ENCODE measurements at regions not wholly inside any gene's neighbourhood (a gene's known extent, or its start where the extent isn't known, plus 50 kb on each side); places are given as distances from the start of the nearest gene placed in this dataset.

- Histone ChIP-seq H3F3A (ENCODE audit: low read length, unreplicated experiment) (no peaks in the 10 kb centered on the region), H3K36me3 (ENCODE audit: low read depth, low read length) (no peaks in the 10 kb centered on the region), H3K27me3 (ENCODE audit: low read length) (no peaks in the 10 kb centered on the region), H3K27ac (ENCODE audit: low read length) (no peak overlapping the region), H3K9me3 (ENCODE audit: low read length) (no peaks in the 10 kb centered on the region), H2AFZ (ENCODE audit: low read length) (no peak overlapping the region), H3K9ac (ENCODE audit: low read length) (no peak overlapping the region), H3K4me3 (ENCODE audit: low read length) (no peak overlapping the region), H3K79me2 (ENCODE audit: low read length) (no peaks in the 10 kb centered on the region), H4K20me1 (ENCODE audit: low read length) (no peaks in the 10 kb centered on the region), H3K9me2 (replicated peaks; ENCODE audit: low read length) (no peaks in the 10 kb centered on the region), H3K4me2 (ENCODE audit: low read length) (no peak overlapping the region), H3K4me1 (ENCODE audit: insufficient read depth, low read length) (no peaks in the 10 kb centered on the region)
- intact Hi-C loops (cut with micrococcal nuclease), result no loop called here
- POLR2A ChIA-PET (ENCODE audit: unreplicated experiment), result no interaction called here
- DNase-seq (peak; percentile 40), ATAC-seq (no peak)
- CTCF ChIA-PET, result no interaction called here
- no TSS peak for BruUV-seq (replicated peaks)
- TF ChIP-seq EZH2 (IDR thresholded peaks at IDR 0.05; ENCODE audit: low read length, unreplicated experiment) (no peak), EZH2phosphoT487 (IDR thresholded peaks at IDR 0.05; ENCODE audit: borderline replicate concordance, low read length) (no peak), CTCF (conservative IDR thresholded peaks at IDR 0.05; ENCODE audit: low read depth, low read length) (no peak)
Measured at GRCh38 chr13:59424661-59425060, 739.1 kb downstream of the DIAPH3 start.

- H3F3A ChIP-seq (ENCODE audit: low read length, unreplicated experiment), result no peaks in the 10 kb centered on the region
- no peak overlapping the region for H3K9ac ChIP-seq (ENCODE audit: low read length)
- DNase-seq, result no peak
- H3K4me2 ChIP-seq (ENCODE audit: low read length), result no peak overlapping the region
- H3K9me2 ChIP-seq (replicated peaks; ENCODE audit: low read length), result no peaks in the 10 kb centered on the region
- no peak overlapping the region for H2AFZ ChIP-seq (ENCODE audit: low read length)
- ATAC-seq, result no peak
- no peaks in the 10 kb centered on the region for H4K20me1 ChIP-seq (ENCODE audit: low read length)
- ChIA-PET POLR2A (ENCODE audit: unreplicated experiment) (no interaction called here), CTCF (no interaction called here)
- TF ChIP-seq EZH2phosphoT487 (IDR thresholded peaks at IDR 0.05; ENCODE audit: borderline replicate concordance, low read length), result no peak
- TF ChIP-seq EZH2 (IDR thresholded peaks at IDR 0.05; ENCODE audit: low read length, unreplicated experiment), result no peak
- TF ChIP-seq CTCF (conservative IDR thresholded peaks at IDR 0.05; ENCODE audit: low read depth, low read length), result no peak
- intact Hi-C loops (cut with micrococcal nuclease), result no loop called here
- no peak overlapping the region for H3K27ac ChIP-seq (ENCODE audit: low read length)
- no peaks in the 10 kb centered on the region for H3K79me2 ChIP-seq (ENCODE audit: low read length)
- no TSS peak for BruUV-seq (replicated peaks)
- H3K9me3 ChIP-seq (ENCODE audit: low read length), result no peaks in the 10 kb centered on the region
- no peaks in the 10 kb centered on the region for H3K4me1 ChIP-seq (ENCODE audit: insufficient read depth, low read length)
- no peak overlapping the region for H3K4me3 ChIP-seq (ENCODE audit: low read length)
- no peaks in the 10 kb centered on the region for H3K36me3 ChIP-seq (ENCODE audit: low read depth, low read length)
- H3K27me3 ChIP-seq (ENCODE audit: low read length), result no peaks in the 10 kb centered on the region
Measured at GRCh38 chr13:59425211-59425741, 738.5 kb downstream of the DIAPH3 start.

- BruUV-seq (replicated peaks), result no TSS peak
- H3K79me2 ChIP-seq (ENCODE audit: low read length), result no peaks in the 10 kb centered on the region
- H2AFZ ChIP-seq (ENCODE audit: low read length), result no peak overlapping the region
- ChIA-PET CTCF (no interaction called here), POLR2A (ENCODE audit: unreplicated experiment) (no interaction called here)
- H3K4me3 ChIP-seq (ENCODE audit: low read length), result no peak overlapping the region
- H3K9ac ChIP-seq (ENCODE audit: low read length), result no peak overlapping the region
- ATAC-seq (no peak), DNase-seq (no peak)
- H3K9me3 ChIP-seq (ENCODE audit: low read length), result no peaks in the 10 kb centered on the region
- H3K36me3 ChIP-seq (ENCODE audit: low read depth, low read length), result no peaks in the 10 kb centered on the region
- no peaks in the 10 kb centered on the region for H3K4me1 ChIP-seq (ENCODE audit: insufficient read depth, low read length)
- H3K27ac ChIP-seq (ENCODE audit: low read length), result no peak overlapping the region
- TF ChIP-seq CTCF (conservative IDR thresholded peaks at IDR 0.05; ENCODE audit: low read depth, low read length) (no peak), EZH2phosphoT487 (IDR thresholded peaks at IDR 0.05; ENCODE audit: borderline replicate concordance, low read length) (no peak), EZH2 (IDR thresholded peaks at IDR 0.05; ENCODE audit: low read length, unreplicated experiment) (no peak)
- H3K4me2 ChIP-seq (ENCODE audit: low read length), result no peak overlapping the region
- no peaks in the 10 kb centered on the region for H3K27me3 ChIP-seq (ENCODE audit: low read length)
- H4K20me1 ChIP-seq (ENCODE audit: low read length), result no peaks in the 10 kb centered on the region
- no peaks in the 10 kb centered on the region for H3K9me2 ChIP-seq (replicated peaks; ENCODE audit: low read length)
- no peaks in the 10 kb centered on the region for H3F3A ChIP-seq (ENCODE audit: low read length, unreplicated experiment)
- intact Hi-C loops (cut with micrococcal nuclease), result no loop called here
Measured at GRCh38 chr13:59435024-59435423, 728.7 kb downstream of the DIAPH3 start.
